Embryonic facial prominence (tissue), 1 donor: ENCODE measurements at regions not wholly inside any gene's neighbourhood (a gene's known extent, or its start where the extent isn't known, plus 50 kb on each side); places are given as distances from the start of the nearest gene placed in this dataset.
"Not testable (repeated sequence)": the region's sequence is repeated elsewhere in the genome, so short reads cannot be mapped to it uniquely, and the experiment has no call there.

ENCODE experiments used
- DNase-seq: peaks from one replicate; pipeline ENCODE4 v3.0.0-alpha.2; 2016; ENCODE audit errors: extremely low spot score

DNA sequence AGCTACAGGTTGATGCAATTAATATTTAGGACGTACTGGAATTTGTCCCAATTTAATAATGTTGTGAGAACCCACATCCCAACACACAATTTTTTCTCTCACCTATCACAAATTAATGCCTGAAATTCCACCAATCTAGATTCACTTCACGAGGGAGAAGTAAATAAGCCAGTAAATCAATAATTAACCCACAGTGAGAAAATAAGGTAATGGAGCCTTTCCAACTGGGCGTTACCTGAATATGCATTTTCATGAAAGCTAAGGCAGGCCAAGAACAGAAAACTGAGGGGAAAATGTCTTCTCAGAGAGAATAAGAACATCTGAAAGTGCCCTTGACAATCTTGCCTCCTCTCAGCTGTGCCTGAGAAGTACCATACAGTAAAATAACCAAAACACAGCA, 240.8 kb upstream of the NR5A2 start:
- DNase-seq, result no peak

DNA sequence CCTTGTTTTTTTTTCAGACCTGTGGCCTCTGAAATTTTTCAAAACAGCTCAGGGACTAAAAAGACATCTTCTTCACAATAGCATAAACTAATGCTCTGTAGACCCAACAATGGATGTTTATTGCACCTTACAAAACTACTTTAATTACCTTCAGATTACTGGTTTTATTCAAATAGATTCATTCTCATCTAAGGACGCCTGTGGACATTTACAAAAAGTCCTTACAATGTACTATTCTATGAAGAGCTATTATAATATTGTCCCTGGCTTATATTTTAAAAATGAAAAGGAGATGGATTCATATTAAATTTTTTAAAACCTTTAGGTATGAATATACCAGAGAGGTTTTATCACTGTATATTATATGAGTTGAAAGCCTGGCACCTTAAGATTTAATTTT, 238.4 kb upstream of the NR5A2 start:
- no peak for DNase-seq

DNA sequence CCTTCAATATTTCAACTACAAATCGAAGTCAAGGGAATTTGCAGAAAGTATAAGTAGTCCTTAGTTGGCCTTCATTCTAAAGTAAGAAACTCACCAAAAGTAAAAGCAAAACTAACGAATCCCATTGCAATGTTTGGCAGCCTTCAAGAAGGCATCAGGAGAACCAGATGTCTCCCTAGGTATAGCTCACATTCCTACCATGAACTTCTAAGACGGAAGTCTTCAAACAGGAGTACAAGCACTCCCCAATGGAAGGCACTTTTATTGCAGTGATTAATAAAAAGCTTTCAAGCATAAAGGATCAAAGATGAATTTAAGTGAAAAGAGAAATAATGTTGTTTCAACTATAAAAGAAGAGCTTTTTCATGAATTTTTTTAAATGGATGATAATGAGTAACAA, 236.0 kb upstream of the NR5A2 start:
- DNase-seq, result no peak

DNA sequence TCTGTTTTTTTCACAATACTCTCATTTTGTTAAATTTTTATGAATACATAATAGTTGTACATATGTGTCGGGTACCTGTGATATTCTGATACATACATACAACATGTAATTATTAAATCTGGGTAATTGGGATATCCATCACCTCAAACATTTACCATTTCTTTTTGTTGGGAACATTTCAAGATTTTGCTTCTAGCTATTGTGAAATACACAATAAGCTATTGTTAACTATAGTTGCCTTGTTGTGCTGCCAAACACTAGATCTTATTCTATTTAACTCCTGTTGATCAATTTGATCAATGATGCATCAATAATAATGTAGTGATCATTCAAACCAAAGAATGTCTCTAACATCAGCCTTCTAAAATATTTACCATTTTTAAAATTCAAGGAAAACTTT, 234.6 kb upstream of the NR5A2 start:
- no peak for DNase-seq

DNA sequence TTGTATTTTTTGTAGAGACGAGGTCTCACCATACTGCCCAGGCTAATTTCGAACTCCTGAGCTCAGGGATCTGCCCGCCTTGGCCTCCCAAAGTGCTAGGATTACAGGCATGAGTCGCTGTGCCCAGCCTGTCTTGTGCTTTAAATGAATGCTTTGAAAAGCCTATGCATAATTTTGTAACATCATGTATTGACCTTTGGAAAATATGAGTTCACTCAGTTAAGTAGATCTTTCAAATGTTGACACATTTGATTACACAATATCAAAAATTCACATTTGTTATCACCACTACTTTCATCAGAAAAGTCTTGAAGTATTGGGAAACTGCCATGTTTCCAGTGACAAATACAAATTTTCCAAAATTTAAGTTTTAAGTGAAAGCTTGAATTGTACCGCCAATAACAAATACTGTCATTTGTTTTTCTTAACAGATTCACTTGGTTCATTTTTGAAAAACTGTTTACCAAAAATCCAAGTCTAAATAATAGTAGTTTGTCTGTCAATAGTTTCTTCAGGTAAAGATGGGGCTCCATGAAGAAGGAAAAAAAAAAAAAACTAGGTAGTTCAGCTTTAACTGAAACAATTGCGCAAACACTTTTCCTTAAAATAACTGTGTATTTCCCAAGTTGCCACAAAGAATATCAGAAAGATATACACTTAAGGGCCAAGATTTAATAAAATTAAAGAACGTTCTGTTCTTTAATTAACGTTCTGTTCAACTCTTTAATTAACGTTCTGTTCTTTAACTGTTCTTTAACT, 233.2 kb upstream of the NR5A2 start:
- DNase-seq, result no peak

DNA sequence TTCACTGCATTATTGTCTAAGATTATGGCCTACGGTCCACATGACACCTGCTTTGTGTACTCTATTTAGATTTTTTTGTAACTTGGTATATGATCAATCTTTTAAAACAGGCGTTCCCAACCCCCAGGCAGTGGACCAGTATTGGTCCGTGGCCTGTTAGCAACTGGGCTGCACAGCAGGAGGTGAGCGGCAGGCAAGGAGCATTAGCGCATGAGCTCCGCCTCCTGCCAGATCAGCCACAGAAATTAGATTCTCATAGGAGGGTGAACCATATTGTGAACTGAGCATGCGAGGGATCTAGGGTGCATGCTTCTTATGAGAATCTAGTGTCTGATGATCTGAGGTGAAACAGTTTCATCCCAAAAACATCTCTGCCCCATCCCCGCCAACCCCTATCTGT, 228.4 kb upstream of the NR5A2 start:
- DNase-seq, result no peak

DNA sequence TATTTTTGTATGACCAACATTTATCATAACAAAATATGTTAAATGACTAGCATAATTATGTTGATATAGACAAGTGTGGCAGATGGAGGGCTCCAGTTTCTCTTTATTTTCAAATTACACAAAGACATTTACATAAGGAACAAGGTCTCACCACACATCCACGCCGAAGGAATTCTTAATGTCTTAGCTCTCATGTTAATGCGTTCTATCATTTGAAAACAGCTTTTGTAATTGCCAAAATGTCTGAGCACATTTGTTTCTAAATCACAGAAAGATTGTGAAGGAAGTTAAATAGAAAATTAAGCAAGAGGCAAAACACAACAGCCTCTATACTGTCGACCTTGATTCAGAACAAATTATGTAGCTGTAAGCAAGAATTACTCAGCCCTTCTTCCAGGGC, 223.0 kb upstream of the NR5A2 start:
- DNase-seq, result no peak

DNA sequence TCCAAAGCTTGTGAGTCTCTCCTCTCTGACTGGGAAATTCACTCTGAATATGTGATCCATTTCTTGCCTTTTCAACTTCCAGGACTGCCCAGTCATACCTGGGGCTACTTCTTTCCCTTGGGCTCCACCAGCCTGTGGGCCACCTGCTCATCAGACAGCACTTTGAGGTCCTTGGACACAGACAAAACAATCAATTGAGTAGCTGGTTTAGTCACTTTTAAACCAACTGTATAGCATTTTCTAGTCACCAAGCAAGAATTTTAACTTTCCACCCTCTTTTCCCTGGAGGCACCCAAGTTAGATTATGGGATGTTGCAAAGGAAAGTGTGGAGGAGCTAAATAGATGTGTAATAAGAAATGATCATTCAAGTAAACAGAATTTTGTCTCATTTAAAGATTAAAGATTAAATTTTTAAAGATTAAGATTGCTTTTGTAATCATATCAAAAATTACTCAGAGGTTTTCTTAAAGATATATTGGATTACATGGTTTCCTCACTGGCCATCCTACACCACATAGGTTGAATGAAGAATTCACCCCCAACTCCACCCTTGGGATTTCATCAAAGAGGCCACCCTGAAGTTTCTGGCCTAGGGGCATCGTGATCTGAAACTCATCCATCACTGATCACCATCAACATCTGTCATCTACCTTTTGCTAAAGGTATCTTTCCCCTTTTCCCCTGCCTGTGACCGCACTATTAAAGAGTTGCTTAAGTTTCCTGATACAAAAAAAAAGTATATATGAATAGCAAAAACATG, 219.2 kb upstream of the NR5A2 start:
- DNase-seq, result no peak

DNA sequence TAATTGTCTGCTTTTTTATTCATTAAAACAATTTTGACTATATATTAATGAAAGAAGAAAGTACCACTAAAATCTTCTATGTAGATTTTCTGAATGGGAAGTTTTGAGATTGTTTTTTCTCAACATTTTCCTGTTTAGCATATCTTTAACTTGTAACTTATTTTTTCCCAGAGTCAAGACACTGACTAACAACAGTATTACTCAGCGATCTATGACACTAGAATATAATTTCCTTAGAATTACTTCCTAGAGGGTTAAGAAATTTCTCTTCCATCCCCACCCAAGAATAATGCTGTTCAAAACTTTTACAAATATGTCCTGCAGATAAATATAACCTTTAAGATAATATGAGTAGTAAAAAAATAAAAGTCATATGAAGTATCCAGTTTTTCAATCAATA, 218.2 kb upstream of the NR5A2 start:
- no peak for DNase-seq

DNA sequence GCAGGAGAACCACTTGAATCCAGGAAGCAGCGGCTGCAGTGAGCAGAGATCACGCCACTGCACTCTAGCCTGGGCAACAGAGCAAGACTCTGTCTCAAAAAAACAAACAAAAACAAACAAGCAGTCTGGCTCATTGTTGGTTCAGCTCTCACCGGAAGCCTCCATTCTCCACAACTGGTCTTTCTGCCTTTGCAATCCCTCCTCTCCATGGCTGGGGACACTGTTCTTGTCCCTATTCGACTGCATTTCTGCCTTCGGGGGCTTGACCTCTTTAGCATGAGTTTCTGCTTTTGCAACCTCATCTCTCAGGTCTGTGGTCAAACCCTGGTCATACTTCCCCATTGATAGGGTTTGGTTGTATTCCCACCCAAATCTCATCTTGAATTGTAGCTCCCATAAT, 216.3 kb upstream of the NR5A2 start:
- DNase-seq, result no peak

DNA sequence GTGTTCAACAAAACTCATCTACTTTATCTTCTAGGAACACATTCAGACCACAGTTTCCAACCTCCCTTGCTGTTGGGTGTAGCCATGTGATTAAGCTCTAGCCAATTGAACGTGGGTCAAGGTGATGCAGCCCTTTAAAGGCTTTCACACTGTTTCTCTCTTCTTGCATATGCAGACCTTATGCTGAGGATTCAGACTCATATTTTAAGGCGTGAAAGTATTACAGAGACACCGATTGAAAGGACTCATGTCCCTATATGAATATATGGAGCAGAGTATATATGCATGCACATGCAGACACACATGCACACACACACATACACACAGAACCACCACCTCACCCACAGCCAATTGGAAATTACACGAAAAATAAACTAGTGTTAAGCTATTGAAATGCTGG, 214.3 kb upstream of the NR5A2 start:
- DNase-seq, result no peak

DNA sequence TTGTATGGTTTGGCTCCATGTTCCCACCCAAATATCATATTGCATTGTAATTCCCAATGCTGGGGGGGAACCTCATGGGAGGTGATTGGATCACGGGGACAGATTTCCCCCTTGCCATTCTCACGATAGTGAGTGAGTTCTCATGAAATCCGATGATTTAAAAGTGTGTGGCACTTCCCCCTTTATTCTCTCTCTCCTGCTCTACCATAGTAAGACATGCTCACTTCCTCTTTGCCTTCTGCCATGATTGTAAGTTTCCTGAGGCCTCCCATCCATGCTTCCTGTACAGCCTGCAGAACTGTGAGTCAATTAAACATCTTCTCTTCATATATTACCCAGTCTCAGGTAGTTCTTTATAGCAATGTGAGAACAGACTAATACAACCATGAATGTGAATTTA, 211.6 kb upstream of the NR5A2 start:
- no peak for DNase-seq

DNA sequence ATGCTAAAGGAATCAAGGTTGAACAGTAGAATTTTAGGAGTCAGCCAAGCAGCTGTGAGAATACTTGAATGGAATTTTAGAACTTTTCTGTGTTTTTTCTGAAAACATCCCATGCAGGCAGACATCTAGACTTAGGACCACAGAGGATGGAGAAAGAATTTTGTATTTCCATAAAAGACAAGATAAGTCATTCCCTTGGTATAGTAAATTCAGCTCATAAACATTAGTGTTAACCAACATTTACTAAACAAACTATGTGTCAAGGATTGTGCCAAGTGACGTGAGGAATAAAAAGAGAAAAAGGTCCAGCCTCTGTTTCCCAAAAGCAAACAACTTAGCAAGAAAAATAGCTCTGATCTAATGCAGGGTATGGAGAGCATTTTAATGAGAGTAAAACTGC, 210.2 kb upstream of the NR5A2 start:
- DNase-seq, result no peak

DNA sequence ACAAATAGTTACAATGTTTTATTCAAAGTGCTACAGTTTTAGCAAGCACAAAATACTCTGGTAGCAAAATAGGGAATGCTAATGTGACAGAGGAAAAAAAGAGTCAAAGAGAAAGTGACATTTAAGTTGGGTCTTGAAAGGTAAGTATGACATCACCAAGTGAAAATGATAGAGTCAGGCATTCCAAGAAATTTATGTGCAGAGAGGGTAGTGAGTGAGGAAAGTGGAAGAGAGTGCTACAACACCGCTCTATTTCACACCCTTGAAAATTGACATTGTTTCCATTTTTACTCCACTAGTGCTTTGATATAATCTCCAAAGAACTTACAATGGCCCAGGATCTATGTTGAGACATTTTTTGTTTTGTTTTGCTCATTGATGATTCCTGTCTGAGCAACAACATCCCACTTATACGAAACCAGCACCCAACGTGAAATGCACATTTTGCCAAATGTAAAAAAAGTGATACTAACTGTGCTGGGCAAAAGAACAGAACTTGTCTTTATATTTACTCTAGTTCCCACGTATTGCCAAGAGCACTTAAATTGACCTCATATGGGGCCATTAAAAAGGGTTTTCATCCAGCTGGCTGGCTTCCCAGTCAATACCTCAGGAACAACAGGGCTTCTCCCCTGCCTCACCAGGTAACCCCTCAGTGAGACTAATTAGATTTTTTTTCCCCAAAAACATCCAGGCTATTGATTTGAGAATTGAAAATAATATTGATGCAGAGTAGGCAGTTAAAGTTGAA, 206.3 kb upstream of the NR5A2 start:
- no peak for DNase-seq

DNA sequence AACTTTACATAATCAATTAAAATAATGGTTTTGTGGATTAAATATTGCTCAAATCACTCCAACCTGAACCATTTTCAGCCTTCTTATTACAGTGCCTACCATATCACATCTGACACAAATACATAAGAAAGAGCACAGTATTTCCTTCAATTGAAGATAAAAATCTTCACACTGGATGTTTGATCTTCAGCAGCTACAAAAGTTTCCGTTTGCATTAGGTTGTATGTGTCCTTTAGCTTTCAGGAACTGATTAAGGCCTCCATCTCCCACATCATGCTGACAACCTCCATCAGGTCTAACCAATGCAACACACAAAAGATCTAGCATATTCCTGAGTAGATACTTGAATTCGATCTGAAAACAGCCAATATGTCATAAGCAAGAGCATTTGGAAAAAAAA, 195.1 kb upstream of the NR5A2 start:
- no peak for DNase-seq

DNA sequence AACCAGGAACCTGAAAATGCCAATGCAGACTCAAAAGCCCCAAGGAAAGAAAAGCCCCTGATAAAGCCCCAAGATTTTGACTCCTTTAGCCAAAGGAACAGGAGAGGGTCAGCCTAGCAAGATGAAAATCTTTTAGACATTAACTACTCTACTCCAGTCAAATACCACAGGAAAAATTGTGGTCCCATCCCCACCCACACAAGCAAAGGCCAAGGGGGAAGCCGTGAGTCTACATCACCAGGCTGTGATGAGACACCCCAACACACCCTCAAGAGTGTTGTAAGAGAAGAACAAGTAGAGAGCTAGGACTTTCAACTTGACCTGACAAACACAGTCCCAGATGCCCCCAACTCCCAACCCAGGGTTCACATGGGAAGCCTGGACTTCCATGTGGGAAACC, 192.8 kb upstream of the NR5A2 start:
- DNase-seq, result no peak

DNA sequence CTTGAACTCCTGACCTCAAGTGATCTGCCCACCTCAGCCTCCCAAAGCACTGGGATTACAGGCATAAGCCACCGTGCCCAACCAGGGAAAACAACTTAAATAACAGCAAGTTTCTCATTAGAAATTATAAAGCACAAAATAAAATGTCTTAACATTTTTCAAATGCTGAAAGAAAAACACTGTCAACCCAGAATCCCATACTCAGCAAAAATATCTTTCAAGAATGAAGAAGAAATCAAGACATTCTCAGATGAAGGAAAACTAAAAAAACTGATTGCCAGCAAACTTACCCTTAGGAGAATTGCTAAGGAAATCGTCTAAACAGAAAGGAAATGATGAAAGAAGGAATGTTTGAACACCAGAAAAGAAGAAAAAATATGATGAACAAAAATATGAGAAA, 191.1 kb upstream of the NR5A2 start:
- DNase-seq, result no peak

DNA sequence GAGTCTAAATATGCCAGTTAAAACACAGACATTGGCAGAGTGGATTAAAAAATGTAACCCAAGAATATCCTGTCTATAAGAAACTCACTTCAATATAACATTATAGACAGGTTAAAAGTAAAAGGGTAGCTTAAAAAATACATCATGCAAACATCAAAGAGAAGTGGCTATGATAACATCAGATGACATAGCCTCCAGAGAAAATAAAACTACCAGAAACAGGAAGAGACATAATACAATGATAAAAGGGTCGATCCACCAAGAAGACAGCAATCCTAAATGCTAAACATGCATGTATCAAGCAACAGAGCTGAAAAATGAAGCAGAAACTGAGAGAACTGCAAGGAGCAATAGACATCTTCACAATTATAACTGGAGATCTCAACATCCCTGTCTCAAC, 190.2 kb upstream of the NR5A2 start:
- no peak for DNase-seq

DNA sequence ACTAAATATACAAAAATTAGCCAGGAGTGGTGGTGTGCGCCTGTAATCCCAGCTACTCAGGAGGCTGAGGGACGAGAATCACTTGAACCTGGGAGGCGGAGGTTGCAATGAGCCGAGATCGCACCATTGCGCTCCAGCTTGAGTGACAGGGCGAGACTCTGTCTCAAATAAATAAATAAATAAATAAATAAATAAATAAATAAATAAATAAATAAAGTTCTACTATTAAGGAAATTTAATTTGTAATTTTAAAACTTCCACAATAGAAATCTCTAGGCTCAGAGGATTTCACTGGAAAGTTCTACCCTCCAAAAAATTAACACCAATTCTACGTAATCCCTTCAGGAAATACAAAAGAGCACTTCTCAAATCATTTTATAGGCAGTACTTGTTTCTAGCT, 187.9 kb upstream of the NR5A2 start:
- DNase-seq, result not testable (repeated sequence)

DNA sequence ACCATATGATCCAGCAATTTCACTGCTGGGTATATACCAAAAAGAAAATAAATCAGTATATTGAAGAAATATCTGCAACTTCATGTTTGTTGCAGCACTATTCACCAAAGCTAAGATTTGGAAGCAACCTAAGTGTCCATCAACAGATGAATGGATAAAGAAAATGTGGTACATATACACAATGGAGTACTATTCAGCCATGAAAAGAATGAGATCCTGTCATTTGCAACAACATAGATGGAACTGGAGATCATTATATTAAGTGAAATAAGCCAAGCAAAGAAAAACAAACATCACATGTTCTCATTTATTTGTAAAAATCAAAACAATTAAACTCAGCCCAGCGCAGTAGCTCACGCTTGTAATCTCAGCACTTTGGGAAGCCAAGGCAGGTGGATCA, 184.4 kb upstream of the NR5A2 start:
- not testable (repeated sequence) for DNase-seq

DNA sequence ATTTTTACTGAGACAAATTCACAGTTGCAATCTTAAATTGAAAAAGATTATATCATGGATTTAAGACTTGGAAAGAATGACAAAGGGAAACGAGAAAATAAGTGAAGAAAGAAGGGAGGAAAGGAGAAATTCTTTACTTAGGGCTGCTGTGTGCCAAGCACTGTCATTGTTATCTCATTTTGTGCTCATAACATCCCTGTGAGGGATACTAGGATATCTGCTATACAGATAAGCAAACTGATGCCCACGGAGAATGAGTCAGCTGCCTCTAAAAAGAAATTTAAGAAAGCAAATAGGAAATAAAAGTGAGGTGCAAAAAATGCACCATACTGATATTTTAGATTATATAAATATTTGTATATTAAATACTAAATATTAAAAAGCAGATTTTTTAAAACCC, 183.6 kb upstream of the NR5A2 start:
- DNase-seq, result no peak

DNA sequence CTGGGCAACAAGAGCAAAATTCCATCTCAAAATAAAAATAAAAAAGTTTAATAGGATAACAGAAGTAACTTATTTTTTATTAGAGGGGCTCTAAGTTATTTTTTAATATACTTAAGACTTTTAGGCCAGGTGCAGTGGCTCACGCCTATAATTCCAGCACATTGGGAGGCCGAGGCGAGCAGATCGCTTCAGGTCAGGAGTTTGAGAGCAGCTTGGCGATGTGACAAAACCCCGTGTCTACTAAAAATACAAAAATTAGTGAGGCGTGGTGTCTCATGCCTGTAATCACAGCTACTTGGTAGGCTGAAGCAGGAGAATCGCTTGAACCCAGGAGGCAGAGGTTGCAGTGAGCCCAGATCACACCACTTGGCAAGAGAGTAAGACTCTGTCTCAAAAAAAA, 180.5 kb upstream of the NR5A2 start:
- DNase-seq, result no peak
